ENCODE measurements at regions not wholly inside any gene's neighbourhood (a gene's known extent, or its start where the extent isn't known, plus 50 kb on each side); places are given as distances from the start of the nearest gene placed in this dataset.
"Not testable (repeated sequence)": the region's sequence is repeated elsewhere in the genome, so short reads cannot be mapped to it uniquely, and the experiment has no call there.

DNA sequence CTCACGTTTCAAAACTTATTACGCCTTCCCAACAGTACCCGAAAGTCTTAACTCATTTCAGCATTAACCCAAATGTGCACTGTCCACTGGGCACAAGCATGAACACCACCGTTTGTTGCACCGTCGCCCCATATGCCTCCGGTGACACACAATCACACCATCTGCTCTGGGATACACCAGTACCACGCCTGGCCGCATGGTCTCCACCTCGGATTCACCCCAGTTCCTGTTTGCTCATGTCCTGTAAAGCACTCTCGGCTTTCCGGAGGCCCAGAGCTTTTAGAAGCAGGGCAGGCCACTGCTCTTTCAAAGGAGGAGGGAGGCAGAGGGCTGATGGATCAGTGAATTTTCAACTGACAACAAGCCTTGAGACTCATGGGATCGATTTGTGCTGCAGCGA is 1570.0 kb upstream of the DEFB115 start:
- Mint-ChIP-seq H3K27me3 (no peaks in the 10 kb centered on the region), H3K9me3 (peaks cover 15% of the 10 kb centered on the region), H3K4me1 (no peaks in the 10 kb centered on the region), H3K36me3 (ENCODE audit: low read depth) (no peaks in the 10 kb centered on the region), H3K27ac (no peak overlapping the region), H3K4me3 (no peak overlapping the region)
- DNase-seq = peak; percentile 37
- intact Hi-C loops (cut with micrococcal nuclease) = no loop called here

DNA sequence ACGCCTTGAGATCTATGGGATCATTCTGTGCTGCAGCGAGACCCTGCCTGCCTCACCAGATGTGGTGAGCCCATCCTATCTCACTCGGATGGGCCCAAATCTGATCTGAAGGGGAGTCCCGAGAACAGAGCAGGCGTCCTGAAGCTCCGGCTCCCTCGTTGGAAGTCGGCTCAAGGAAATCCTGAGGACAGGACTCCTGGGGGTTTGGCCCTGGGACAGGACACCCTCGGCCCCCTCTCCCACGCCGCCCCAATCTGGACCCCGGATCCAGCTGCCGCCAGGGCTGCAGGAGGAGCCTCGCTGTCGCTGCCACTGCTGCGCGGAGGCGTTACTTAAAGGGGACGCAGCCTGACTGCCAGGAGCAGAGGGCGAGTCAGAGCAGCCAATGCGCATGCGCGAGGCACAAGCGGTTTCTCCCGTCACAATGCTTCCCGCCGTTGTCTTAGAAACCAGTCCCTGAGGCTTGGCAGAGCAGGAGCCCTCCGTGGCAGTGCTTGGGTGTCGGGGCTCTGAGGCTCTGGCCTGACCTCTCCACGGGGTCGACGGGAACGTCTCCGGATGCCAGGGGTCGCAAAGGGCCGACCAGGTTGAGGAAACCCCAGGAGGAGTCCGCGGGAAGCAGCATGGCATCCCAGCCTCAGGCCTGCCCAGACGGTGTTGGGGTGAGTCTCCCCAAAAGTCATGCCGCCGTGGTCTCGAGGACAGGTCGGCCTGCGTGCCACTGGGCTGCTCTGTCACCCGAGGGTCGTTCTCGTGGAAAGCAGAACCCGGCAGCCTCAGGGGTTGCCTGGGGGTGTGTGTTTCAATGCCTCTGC is 1567.8 kb upstream of the DEFB115 start:
- Mint-ChIP-seq H3K9me3 (peaks cover 15% of the 10 kb centered on the region), H3K36me3 (ENCODE audit: low read depth) (no peaks in the 10 kb centered on the region), H3K4me3 (no peak overlapping the region), H3K27ac (no peak overlapping the region), H3K27me3 (no peaks in the 10 kb centered on the region), H3K4me1 (no peaks in the 10 kb centered on the region)
- intact Hi-C loops (cut with micrococcal nuclease) = no loop called here
- DNase-seq = peak; percentile 50

DNA sequence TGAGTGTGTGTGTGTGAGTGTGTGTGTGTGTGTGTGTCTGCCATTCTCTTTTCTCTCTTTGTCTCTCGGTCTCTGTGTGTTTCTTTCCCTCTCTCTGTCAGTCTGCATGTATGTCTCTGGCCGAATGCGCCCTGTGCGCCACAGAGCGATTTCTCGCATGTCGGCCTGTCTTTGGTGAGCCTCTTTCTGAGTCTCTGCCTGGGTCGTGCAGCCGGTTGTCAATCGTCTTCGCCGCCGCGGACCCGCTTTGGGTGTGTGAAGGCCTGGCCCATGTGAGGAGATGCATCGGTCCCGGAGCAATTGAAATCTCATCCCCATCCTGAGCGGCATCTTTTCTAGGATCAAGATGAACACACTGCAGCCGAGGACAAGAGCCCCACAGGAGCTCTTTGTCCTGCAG is 1567.2 kb upstream of the DEFB115 start:
- no peaks in the 10 kb centered on the region for H3K36me3 Mint-ChIP-seq (ENCODE audit: low read depth)
- H3K4me1 Mint-ChIP-seq = no peaks in the 10 kb centered on the region
- peaks cover 15% of the 10 kb centered on the region for H3K9me3 Mint-ChIP-seq
- no peaks in the 10 kb centered on the region for H3K27me3 Mint-ChIP-seq
- no peak overlapping the region for H3K27ac Mint-ChIP-seq
- no peak overlapping the region for H3K4me3 Mint-ChIP-seq
- intact Hi-C loops (cut with micrococcal nuclease) = no loop called here
- DNase-seq = peak; percentile 25

DNA sequence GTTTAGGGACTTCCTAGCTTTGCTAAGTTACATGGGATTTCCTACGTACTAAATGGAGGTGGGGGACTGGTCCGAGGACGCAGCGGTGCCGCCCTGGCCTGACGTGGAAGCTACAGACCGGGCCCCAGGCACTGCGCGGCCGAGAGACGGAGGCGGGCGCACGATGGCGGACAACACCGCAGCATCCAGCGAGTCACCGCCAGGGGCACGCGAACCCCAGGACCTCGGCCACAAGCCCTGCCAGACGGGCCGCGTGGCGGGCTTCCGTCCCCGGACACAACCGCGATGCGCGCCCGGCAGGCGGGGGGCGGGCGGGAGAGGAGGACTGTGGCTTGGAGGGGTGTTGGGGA is 1516.9 kb upstream of the DEFB115 start:
- DNase-seq = no peak

DNA sequence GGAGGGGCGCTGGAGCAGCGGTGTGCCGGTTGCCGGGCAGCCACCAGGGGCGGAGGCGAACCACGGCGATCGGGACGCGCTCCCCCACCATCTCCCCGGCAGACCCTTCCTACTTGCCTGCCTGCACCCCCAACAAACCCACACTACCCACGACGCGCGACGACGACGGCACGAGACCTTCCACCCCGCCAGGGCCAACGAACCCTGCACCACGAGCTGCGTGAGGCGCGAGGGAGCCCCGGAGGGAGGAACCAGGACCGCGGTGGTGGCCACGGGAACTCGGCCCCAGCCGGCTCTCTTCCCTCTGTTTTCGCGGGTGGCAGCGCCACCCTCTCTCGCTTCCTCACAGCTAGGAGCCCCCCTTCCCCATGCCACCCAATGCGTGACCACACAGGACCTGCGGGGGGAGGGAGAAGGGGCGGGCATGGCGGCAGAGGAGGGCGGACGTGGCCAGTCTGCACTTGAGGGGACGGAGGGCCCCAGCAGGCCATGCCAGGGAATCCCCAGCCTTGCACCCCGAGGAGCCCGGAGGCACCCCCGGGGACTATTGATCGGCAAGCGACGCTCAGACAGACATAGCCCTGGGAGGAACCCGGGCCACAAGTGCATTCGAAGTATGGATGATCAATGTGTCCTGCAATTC is 1516.4 kb upstream of the DEFB115 start:
- no peaks in the 10 kb centered on the region for H3K4me1 Mint-ChIP-seq
- DNase-seq = no peak
- intact Hi-C loops (cut with micrococcal nuclease) = no loop called here
- H3K27ac Mint-ChIP-seq = no peak overlapping the region
- peaks cover 20% of the 10 kb centered on the region for H3K9me3 Mint-ChIP-seq
- H3K27me3 Mint-ChIP-seq = no peaks in the 10 kb centered on the region
- H3K4me3 Mint-ChIP-seq = no peak overlapping the region
- no peaks in the 10 kb centered on the region for H3K36me3 Mint-ChIP-seq (ENCODE audit: low read depth)

More for the DNA sequence above, 1516.9 kb upstream of the DEFB115 start:
- no peak overlapping the region for H3K27ac Mint-ChIP-seq
- H3K4me3 Mint-ChIP-seq = no peak overlapping the region
- no peaks in the 10 kb centered on the region for H3K36me3 Mint-ChIP-seq (ENCODE audit: low read depth)
- no peaks in the 10 kb centered on the region for H3K4me1 Mint-ChIP-seq
- intact Hi-C loops (cut with micrococcal nuclease) = no loop called here
- no peaks in the 10 kb centered on the region for H3K27me3 Mint-ChIP-seq
- H3K9me3 Mint-ChIP-seq = peaks cover 21% of the 10 kb centered on the region

DNA sequence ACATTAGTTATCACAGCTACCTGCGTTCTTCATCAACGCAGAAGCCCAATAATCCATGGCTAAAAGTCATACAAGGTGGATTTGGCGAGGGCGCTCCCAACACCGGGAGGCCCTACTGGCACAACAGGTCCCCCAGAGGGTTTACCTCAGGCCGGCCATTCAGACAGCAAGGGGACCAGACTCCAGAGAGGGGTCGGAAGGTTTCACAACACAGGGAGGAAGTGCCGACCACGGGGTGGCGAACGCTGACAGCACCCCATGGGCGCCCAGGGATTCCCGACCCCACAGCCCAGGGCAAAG is 1515.9 kb upstream of the DEFB115 start:
- Mint-ChIP-seq H3K36me3 (ENCODE audit: low read depth) (no peaks in the 10 kb centered on the region), H3K4me1 (no peaks in the 10 kb centered on the region), H3K9me3 (peaks cover 17% of the 10 kb centered on the region), H3K27me3 (no peaks in the 10 kb centered on the region), H3K4me3 (no peak overlapping the region), H3K27ac (no peak overlapping the region)
- intact Hi-C loops (cut with micrococcal nuclease) = no loop called here
- DNase-seq = no peak

DNA sequence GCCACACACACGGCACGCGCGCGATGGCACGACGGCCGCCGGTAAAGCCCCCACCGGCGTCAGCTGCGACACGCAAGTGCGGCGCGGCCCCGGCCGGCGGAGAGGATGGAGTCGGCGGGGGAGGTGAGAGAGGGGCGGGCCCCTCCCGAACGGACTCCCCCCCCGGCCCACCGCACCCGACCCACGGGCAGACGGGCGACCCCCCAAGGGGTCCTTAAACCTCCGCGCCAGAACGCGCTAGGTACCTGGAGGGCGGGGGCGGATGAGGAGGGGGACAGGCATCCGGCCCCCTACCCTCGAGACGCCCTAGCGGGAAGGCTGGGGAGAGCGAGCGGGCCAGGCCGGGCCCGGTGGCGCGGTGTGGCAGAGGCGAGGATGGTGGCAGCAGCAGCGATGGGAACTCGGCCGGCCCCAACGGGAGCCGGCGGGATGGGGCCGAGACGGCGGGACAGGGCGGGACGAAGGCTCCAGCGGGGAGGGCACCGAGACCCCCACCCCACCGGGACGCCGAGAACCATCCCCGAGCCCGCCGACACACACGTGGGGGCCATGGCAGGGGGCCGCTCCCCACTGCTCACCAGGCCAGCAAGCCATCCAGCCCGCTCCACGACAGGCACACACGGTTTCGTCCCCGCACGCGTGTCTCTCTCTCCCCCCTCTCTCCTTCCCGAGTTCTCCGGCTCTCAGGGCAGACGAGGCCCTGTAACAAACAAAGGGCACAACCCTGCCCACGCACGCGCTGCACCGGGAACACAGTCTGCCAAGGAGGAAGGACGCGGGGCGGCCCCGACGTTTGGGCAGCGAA is 1515.4 kb upstream of the DEFB115 start:
- H3K9me3 Mint-ChIP-seq = peaks cover 16% of the 10 kb centered on the region
- H3K36me3 Mint-ChIP-seq (ENCODE audit: low read depth) = no peaks in the 10 kb centered on the region
- no peaks in the 10 kb centered on the region for H3K4me1 Mint-ChIP-seq
- no peaks in the 10 kb centered on the region for H3K27me3 Mint-ChIP-seq
- H3K4me3 Mint-ChIP-seq = no peak overlapping the region
- no peak overlapping the region for H3K27ac Mint-ChIP-seq
- DNase-seq = no peak
- intact Hi-C loops (cut with micrococcal nuclease) = no loop called here

DNA sequence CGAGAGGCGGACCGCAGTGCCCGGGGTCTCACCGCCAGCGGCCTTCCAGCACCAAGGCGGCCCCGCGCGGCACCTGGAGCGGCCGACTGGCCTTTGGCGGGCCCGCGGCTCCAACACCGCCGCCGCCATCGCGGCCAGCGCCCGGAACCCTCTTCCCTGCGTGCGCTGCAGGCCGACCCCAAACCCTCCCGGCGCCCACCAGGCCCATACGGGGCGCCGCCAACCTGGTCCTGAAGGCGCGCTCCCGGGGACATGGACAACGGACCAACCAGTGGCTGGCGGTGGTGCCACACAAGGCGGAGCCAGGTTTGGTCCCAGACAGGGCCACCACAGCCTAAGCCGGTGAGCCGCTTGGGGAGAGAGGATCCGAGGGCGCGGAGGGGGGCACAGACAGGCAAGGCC is 1514.8 kb upstream of the DEFB115 start:
- Mint-ChIP-seq H3K4me1 (no peaks in the 10 kb centered on the region), H3K9me3 (peaks cover 16% of the 10 kb centered on the region), H3K27me3 (no peaks in the 10 kb centered on the region), H3K27ac (no peak overlapping the region), H3K36me3 (ENCODE audit: low read depth) (no peaks in the 10 kb centered on the region), H3K4me3 (no peak overlapping the region)
- DNase-seq = no peak
- intact Hi-C loops (cut with micrococcal nuclease) = no loop called here

DNA sequence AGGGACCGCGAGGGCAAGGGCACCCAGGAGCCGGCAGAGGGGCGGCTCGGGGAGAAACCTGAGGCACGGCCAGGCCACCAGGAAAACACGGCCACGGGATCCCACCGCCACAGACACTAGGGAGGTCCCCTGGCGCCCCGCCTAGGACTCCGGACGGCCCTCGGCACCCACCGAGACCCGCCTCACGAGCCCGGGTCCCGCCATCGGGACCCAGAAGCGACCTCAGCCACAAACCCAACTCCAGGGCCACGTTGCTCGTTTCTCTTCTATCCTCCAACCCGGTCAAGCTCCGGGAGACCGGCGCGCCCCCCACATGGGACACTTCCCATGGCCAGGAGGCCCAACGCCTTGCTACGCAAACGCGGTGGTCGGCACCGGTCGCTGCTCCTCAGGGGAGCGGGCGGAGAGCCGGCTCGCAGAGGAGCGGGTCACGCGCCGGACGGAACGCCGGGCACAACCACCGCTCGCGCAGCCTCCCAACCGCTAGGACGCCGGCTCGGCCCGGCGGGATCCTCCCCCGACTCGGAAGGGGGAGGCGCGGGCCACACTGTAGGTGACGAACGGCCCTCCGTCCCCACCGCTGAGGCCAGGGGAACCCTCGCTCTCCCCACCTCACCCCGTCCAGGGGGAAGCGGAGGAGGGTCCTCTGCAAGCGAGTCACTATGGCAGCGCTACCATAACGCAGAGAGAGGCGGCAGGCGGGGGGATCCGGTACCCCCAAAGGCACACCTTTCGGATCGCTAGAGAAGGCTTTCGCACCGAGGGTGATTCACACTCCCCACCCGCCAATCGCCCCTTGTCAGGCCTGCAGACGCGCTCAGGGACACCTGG is 1514.1 kb upstream of the DEFB115 start:
- intact Hi-C loops (cut with micrococcal nuclease) = no loop called here
- no peak for DNase-seq
- Mint-ChIP-seq H3K9me3 (peaks cover 11% of the 10 kb centered on the region), H3K27me3 (no peaks in the 10 kb centered on the region), H3K27ac (no peak overlapping the region), H3K4me3 (no peak overlapping the region), H3K4me1 (no peaks in the 10 kb centered on the region), H3K36me3 (ENCODE audit: low read depth) (no peaks in the 10 kb centered on the region)

DNA sequence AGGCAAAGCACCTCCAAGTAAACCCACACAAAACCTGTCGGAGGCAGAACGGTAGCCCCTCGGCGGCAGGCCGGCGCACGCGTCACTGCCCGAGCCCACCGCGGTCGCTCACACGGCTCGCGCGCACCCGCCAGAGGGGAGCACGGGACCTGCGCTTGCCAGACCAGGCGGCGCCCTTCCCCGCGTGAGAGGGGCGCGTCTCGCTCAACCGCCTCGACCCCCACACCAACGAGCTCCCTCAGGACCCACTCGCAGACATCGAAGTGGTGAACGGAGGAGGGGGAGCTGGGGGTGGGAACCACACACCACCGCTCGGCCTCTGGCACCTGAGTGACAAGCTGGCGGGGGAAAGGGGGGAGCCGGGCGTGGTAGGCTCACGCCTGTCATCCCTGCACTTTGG is 1513.4 kb upstream of the DEFB115 start:
- no peaks in the 10 kb centered on the region for H3K4me1 Mint-ChIP-seq
- no peaks in the 10 kb centered on the region for H3K36me3 Mint-ChIP-seq (ENCODE audit: low read depth)
- intact Hi-C loops (cut with micrococcal nuclease) = no loop called here
- no peaks in the 10 kb centered on the region for H3K27me3 Mint-ChIP-seq
- peaks cover 12% of the 10 kb centered on the region for H3K9me3 Mint-ChIP-seq
- no peak overlapping the region for H3K4me3 Mint-ChIP-seq
- no peak for DNase-seq
- no peak overlapping the region for H3K27ac Mint-ChIP-seq

DNA sequence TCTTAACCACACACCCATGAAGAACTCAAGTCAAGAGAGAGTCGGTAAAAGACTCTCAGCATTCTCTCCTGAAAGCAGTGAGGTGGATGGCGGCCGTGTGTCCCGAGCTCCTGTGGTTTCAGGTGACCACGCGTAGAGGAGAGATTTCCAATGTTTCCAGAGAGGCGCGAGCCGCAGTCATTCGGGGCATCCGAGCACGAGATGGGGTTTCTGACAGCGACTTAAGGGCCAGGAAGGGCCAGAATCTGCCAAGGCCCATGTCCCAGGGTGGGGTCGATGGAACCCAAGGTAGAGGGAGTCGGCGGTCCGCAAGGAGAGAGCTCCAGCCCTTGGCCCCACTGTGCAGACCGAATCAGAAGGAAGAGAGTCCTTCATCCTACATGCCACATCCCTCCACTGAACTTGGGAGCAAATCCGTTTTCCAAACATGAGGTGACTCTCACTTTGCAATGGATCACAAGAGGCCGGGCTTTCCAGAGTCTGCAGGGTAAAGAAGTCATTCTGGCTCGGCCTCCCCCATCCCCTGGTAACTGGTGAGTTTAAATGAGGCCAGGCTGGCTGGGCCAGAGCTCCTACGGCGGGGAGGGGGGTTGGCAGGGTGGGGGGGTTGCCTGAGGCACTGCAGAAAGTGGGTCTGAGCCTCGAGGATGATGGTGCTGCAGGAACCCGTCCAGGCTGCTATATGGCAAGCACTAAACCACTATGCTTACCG is 1511.8 kb upstream of the DEFB115 start:
- H3K27me3 Mint-ChIP-seq; H3K4me1 Mint-ChIP-seq; H3K36me3 Mint-ChIP-seq (ENCODE audit: low read depth); H3K27ac Mint-ChIP-seq; DNase-seq; intact Hi-C loops (cut with micrococcal nuclease); H3K4me3 Mint-ChIP-seq: not testable (repeated sequence)
- peaks cover 11% of the 10 kb centered on the region for H3K9me3 Mint-ChIP-seq

DNA sequence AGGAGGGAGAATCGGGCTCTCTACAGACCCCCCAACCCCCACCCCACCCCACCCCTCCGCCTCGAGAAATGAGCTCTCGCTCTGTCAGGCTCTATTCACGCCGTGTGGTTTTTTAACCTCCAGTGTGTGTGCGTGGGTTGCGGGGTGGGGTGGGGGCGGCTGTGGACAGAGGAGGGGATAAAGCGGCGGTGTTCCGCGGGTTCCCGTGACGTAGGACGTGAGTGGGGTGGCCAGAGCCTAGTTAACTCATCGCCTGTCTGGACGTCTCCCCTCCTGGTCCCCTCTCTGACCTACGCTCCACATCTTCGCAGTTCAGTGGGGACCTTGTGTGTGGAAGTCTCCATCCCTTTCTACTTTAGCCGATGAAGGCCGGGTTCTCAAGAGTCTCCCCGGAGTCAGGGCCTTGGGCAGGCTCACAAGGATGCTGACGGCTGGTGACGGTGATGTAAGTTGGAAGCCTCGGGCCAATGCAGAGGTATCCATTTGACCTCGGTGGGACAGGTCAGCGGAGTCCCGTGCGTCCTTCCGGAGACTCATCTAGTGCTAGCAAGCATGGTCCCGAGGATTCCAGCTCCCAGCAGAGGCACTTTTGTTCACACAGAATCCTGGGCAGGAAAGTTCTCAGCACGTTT is 1507.1 kb upstream of the DEFB115 start:
- no peak for DNase-seq
- Mint-ChIP-seq H3K4me1 (peaks cover 3% of the 10 kb centered on the region), H3K9me3 (peaks cover 31% of the 10 kb centered on the region), H3K27ac (no peak overlapping the region), H3K36me3 (ENCODE audit: low read depth) (no peaks in the 10 kb centered on the region), H3K27me3 (no peaks in the 10 kb centered on the region), H3K4me3 (no peak overlapping the region)
- intact Hi-C loops (cut with micrococcal nuclease) = no loop called here
